NCI-H146 (cell line): ENCODE measurements at regions not wholly inside any gene's neighbourhood (a gene's known extent, or its start where the extent isn't known, plus 50 kb on each side); places are given as distances from the start of the nearest gene placed in this dataset.

Source experiments
- DNase-seq: peaks from one replicate; lab custom pipeline; 2025; lab: John Stamatoyannopoulos, UW

- DNase-seq: no peak
Measured at GRCh38 chr17:74087002-74087585, 116.4 kb upstream of the RPL38 start.

GRCh38 chr17:74088285-74088933 lies 115.1 kb upstream of the RPL38 start:
- DNase-seq: no peak

- DNase-seq: no peak
Measured at GRCh38 chr17:74088934-74089329, 114.5 kb upstream of the RPL38 start.

DNA sequence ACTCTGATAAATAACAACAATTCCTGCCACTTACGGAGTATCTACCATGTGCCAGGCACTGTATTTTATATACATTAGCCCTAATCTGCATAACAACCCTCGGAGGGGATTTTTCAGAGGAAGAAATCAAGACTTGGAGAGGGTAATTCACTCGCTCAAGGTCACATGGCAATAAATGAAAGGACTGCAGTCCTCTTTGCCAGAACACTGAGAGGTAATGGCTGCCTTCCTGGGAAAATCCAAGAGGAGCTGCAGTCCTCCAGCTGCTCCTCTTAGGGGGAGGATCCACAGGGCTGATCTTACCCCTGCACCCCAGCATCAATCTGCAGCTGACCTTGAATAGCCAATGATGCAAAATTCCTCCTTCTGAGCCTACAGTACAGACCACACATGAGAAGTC lies 114.1 kb upstream of the RPL38 start:
- DNase-seq: no peak

DNA sequence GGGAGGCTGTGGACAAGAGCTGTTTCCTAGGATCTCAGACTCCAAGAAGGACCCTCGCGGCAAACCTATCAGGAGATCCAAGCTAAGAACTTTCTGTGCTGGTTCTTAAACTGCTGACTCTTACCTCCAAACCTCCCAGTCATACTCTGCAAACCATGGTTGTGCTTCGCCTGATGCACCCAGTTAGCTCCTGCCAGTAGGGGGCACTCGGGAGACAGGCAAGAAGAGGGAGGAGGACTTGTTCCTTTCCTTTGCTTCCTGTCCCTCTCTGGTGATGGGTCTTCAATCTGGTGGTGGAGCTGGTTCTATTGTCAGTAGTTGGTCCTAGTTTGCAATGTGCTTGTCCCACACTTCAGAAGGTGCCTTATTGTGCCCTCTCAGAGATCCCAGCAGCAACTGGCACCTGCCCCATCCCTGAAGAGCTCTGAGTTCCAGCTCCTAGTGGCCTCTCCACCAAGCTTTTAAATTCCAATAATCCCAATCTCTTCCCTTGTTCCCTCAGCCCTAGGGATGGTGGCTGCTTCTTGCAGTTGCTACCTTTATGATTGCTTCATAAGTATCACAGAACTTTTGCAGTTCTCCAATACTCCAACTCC lies 113.5 kb upstream of the RPL38 start:
- DNase-seq: peak; percentile 66

DNA sequence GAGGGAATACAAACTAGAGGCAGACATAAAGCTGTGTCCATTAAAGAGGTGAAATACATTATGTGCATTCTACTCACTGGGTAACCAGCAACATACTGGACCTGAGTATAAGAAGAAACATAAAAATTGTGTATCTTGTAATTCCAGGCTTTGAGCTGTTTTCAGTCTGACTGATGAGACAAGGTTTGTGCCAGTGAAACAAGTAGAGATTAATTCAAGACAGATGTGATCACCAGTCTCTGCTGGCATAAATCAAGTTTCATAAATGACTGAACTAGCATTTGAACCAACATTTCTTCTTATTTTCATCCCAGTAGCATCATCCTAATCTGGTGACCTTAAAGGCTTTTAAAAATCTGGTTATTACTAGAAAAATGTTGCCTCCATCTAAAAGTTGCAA lies 108.8 kb upstream of the RPL38 start:
- DNase-seq: no peak

DNA sequence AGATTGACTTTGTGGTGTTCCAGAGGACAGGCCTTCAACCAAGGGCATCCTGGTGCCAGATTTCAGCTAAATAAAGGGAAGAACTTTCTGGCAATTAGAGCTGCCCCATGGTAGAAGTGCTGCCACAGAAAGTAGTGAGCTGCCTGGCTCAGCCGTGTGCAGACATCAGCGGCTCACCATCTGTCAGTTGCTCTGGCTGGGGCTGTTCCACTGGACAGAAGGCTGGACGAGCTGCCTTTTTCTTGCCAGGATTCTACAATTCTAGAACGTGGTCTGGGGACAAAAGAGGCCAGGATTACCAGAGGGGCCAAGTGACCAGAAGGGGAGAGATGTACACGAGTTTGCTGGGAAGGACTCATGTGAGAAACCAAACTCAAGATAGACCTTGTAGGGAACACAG lies 107.0 kb upstream of the RPL38 start:
- no peak for DNase-seq

DNA sequence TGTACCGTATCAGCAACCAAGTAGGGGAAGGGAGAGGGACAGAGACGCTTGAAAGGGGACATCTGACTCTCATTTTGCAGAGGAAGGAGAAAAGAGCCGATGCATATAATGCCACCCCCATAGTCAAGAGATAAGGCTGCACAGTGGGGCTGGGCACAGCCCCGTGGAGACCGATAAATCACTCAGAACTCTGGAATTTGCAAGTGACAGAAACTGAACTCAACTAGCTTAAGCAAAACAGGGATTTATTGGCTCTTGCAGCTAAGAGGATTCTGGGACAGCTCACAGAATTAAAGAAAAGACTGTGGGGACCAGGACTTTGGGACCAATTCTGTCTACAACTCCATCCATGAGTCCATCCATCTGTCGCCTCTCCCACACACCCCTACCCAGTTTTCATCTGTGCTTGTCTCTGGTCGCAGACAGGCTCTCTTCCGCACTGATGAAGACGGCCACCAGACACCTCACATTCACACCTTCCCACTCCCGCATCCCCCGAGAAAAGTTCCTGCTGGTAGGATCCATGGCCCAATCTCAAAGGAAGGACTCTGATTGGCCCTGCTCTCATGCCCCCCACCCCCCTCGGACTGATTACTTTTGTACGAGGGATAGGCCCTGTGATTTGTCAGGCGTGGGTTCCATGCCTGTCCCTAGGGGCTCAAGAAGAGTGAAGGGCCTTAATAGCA lies 105.9 kb upstream of the RPL38 start:
- DNase-seq: no peak

DNA sequence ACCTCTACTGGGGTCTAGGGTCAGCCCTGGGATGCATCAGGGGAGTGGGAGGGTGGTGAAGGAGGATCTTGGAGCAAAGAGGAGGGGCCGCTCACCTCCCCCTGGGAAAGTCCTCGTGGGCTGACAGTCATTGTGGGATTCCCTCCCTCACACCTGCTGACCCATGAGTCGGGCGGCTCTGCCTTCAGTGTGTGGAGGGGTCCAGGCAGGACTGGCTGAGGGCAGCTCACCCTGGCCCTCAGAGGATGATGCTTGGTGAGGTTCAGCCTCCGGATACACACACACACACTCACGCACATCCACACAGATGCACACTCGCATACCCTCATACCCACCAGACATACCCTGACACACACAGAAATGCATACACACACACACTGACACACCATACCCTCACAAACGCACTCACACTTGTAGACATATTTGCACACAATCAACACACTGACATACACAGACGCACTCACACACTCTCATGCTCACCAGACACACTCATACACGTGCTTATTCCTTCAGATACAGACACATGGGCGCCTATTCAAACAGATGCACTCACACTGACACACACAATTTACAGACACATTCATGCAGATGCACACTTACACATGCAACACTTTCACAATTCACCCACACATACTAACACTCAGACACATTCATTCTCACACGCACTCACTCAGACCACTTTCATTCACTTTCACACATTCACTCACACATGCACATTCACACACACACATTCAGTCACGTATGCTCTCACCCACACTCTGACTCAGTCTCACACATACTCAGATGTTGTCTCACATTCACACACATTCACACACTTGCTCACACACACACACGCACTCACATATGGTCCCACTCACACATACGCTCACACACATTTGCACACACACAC lies 105.1 kb upstream of the RPL38 start:
- DNase-seq: no peak

DNA sequence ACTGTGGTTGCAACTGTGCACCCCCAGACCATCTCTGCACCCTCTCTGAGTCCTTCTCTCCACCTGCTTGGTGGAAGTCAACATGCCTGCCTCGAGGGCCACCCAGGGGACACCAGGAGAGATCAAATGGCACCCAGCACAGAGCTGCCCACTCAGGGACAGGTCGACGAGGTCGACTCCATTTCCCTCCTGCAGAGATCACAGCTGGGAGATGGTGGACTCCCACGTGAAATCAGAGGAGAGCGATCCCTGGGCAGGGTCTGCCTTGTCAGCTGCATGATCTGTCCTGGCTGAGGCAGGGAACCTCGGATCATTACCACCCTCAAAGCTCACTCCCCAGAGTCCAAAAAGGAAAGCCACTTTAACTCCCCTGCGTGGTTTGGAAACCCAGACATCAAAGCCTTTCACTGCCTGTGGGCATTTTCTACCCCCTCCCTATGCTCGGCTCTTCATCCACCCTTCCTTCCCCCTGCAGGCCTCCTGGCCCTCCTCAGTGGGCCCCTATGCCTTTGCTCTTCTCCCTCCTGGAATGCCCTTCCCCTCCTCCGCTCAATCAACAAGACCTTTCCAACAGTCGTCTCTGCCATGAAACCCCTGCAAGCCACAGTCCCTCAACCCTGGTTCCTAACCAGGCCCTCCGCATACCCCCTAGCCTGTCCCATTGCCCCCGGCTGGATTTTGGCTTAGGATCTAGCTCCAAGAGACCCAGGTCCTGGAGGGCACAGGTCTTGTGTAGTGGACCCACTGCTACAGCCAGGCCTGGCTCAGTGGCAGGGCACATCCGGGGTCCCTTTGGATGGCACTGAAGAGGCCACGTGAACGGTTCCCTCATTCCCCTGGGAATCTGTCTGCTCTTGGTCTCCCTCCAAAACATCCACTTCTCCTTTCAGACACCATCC lies 103.8 kb upstream of the RPL38 start:
- DNase-seq: no peak

GRCh38 chr17:74104921-74105320 lies 98.6 kb upstream of the RPL38 start:
- no peak for DNase-seq

GRCh38 chr17:74107107-74107506 lies 96.4 kb upstream of the RPL38 start:
- DNase-seq: no peak

- DNase-seq: no peak
Measured at GRCh38 chr17:74108126-74108705, 95.3 kb upstream of the RPL38 start.

DNA sequence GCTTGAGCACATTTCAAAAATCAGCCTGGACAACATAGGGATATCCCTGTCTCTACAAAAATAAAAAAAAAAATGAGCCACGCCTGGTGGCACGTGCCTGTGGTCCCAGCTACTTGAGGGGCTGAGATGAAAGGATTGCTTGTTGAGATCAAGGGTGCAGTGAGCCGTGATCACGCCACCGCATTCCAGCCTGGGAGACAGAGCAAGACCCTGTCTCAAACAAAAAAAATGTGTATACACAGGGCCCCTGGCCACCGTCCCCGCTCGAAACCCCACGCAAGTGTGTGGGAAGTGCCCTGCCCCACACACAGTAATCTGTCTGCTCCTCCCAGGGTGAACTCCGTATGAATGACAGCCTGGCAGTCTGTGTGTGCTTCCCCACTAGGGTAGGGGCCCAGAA lies 93.0 kb upstream of the RPL38 start:
- DNase-seq: no peak

- no peak for DNase-seq
Measured at GRCh38 chr17:74113326-74113725, 90.2 kb upstream of the RPL38 start.

DNA sequence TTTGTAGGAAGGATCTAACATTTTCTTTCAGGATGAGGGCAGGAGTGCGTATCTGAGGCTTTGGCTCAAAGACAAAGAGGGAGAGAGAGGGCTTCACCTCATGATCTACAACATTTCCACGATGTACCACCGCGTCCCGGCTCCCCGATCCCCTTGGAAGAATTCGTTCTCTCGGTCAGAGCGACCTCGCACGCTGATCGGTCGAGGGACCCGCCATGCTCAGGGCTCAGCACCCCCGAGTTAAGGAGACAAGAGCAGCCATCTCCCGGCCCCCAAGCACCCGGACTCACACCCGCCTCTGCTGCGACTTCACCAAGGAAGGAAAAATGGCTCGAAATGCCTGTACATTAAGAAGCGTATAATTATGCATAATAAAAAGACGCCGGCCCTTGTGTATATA lies 89.5 kb upstream of the RPL38 start:
- DNase-seq: no peak

GRCh38 chr17:74114881-74115470 lies 88.5 kb upstream of the RPL38 start:
- DNase-seq: no peak

- DNase-seq: no peak
Measured at GRCh38 chr17:74115586-74115985, 87.9 kb upstream of the RPL38 start.

DNA sequence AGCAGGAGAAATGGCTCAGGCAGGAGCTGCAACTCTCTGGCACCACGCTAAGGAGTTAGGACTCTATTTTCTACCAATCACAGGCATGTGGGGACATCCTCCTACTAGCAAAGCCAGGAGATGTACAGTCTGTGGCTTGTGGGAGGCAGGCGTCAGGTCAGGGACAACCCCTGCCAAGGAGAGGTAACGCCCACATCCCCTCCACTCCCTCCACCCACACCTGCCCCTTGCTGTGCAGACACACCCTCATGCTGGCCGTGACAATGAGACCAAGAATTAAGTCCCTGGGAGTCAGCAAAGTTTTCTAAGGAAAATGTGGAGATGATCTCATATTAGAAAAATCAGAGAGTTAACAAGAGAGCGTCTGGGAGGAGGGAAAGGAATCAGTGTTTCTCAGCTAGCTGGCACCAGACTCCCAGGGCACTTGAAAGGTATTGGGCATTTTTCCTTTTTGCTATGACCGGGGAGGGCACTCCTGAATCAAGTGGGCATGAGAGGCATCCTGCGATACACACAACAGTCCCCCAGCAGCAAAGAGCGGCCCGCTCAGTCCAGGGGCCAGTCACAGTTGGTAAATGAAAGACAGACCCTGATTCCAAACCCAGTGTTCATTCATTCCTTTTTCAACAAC lies 87.3 kb upstream of the RPL38 start:
- DNase-seq: peak; percentile 58
